NCI-H187 treated with DMSO at 0.1 percent for 48 hours (cell line): ENCODE measurements at regions not wholly inside any gene's neighbourhood (a gene's known extent, or its start where the extent isn't known, plus 50 kb on each side); places are given as distances from the start of the nearest gene placed in this dataset.

Source experiments
- DNase-seq: peaks from one replicate; lab custom pipeline; 2025; lab: John Stamatoyannopoulos, UW

- DNase-seq = no peak
Observed at GRCh38 chr14:34014936-34015335, 64.1 kb upstream of the EGLN3 start.

GRCh38 chr14:34013721-34014060, 62.8 kb upstream of the EGLN3 start:
- DNase-seq = peak; percentile 72

DNA sequence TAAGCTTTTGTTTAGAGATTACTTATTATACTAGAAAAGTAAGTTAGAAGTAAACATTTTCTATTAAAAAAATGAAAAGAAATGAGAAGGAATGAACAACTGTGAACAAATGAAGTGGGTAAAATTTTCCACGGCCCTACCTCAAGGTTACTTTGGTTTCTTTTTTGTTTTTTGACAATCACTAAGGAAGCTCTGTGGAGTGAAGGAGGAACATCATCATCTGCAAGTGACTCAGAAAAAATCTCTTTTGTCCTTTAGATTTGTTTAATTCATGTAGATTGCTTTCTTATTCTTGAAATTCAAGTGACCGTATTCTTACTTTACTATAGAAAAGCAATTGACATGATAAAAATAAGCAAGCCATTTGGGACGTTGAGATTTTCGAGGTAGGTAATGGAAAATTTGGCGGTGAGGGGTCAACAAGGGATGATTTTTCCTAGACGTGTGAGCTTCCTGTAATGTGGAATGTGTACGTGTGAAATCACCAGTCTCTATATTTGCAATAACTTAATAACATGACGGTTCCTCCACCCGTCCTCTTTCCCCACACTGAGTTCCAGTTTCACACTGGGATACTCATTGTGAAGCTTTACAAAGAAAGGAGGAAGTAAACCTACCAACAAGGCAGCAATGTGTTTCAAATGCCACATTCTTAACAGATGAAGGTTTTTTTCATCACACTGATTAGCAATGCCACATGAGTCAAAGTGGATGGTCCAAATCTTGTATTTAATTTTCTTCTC, 62.3 kb upstream of the EGLN3 start:
- DNase-seq = no peak

- no peak for DNase-seq
Observed at GRCh38 chr14:34012369-34012768, 61.5 kb upstream of the EGLN3 start.

GRCh38 chr14:34009956-34010355, 59.1 kb upstream of the EGLN3 start:
- no peak for DNase-seq

DNA sequence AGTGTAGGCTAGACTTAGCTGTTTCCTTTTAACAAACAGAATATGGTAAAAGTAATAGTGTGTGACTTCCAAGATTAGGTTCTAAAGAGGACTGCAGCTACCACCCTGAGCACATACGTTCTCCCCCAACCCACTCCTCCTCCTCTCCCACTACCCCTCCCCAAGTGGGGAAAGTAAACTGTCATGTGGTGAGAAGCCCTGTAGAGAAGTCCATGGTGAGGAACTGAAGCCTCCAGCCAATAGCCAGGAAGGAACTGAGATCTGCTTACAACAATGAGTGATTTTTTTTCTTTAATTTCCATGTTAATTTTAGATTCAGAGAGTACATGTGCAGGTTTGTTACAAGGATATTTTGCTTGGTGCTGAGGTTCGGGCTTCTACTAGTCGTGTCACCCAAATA, 57.0 kb upstream of the EGLN3 start:
- no peak for DNase-seq

DNA sequence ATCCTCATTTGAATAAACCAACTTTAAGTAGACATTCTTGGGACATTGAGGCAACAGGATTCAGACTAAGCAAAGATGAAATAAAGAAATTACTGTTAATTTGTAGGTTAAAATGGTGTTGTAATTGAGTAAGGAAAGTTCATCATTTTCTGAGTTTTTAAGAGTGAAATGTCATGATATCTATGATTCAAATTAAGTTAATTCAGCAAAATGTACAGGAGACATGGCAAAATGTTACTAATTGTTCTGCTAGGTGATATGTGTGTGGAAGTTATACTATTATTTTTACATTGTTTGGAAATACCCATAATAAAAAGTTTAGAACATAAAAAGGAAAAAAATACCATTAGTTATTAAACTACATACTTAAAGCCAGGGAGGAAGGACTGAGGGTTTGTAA, 55.0 kb upstream of the EGLN3 start:
- DNase-seq = no peak

- DNase-seq = no peak
Observed at GRCh38 chr14:34004881-34005280, 54.0 kb upstream of the EGLN3 start.

DNA sequence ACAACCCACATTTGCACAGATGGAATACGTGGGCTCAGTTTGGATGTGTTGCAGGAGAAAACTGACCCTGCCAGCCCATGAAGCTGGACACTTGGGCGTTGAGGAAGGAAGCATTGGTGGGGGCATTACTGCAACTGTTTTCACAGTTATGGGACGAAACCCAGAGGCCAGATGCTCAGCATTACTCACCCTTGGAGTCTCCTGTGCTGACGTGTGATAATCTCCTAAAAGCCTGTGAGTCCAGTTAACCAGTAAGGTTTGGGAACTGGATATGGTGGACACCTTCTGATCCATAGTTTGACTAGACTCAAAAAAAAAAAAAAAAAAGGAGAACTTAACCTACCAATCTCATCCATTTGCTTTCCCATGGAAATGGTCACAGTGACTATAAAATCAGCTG, 52.8 kb upstream of the EGLN3 start:
- DNase-seq = no peak

GRCh38 chr14:34003082-34003668, 52.3 kb upstream of the EGLN3 start:
- no peak for DNase-seq
